ENCODE measurements at regions not wholly inside any gene's neighbourhood (a gene's known extent, or its start where the extent isn't known, plus 50 kb on each side); places are given as distances from the start of the nearest gene placed in this dataset.

DNA sequence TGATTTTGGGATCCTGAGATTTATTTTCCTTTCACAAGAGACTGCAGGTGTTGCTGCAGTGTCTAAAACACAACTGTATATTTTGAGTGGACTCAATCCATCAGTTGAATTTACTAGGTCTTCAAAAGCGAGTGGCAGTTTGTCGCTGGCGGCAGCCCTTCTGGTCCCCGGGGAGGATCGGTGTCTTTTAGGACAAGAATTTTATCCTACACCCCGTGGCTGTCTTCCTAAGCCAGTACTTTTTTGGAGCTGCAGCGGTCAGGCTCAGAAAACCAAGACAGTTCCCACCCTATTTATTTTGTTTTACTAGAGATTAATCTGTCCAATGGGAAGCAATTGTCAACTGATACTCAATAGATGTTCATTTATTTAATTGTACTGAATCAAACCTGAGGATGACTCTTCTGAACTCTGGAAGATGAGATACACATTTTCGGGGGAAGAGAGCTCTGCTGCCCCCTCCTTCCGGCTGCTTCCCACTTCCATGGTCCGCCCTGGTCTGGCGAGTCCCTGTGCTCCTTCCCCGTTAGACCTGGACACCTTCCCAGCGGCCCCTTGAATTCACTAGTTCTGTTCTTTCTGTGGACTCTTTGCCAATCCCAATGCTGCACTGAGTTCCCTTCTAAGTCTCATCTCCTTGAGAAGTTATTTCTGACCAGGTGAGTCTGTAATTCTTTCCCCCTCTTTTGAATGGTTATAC lies 90.6 kb downstream of the ERMARD start:
- Mint-ChIP-seq H3K36me3 (ENCODE audit: low read depth) (no peaks in the 10 kb centered on the region), H3K4me3 (no peak overlapping the region), H3K27me3 (ENCODE audit: low read depth) (no peaks in the 10 kb centered on the region), H3K4me1 (ENCODE audit: low read depth) (no peaks in the 10 kb centered on the region), H3K9me3 (no peaks in the 10 kb centered on the region), H3K27ac (no peak overlapping the region)
- DNase-seq (ENCODE audit: low spot score), result no peak

DNA sequence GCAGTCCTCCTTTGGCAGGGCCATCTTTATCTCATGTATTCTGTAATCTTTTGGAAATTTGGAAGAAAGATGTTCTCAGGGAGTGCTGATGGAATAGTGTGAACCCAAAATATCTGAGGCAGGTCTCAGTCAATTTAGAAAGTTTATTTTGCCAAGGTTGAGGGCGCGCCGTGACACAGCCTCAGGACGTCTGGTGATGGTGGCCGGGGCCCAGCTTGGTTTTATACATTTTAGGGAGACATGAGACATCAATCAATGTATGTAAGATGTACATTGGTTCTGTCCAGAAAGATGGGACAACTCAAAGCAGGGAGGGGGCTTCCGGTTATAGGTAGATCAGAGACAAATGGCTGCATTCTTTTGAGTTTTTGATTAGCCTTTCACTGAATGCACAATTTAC lies 89.8 kb downstream of the ERMARD start:
- H3K4me3 Mint-ChIP-seq, result no peak overlapping the region

DNA sequence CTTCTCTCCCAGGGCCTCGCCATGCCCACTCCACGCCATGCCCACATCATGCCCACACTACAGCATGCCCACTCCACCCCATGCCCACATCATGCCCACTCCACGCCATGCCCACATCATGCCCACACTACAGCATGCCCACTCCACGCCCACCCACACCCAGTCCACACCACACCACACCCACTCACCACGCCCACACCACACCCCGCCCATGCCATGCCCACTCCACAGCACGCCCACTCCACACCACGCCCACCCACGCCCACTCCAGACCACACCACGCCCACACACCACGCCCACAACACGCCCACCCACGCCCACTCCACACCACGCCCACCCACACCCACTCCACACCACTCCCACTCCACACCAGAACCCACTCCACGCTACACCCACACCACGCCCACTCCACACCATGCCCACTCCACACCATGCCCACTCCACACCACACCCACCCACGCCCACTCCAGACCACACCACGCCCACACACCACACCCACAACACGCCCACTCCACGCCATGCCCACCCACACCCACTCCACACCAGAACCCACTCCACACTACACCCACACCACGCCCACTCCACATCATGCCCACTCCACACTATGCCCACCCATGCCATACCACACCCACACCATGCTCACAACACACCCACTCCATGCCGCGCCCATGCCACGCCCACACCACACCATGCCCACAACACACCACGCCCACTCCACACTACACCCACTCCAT lies 88.6 kb downstream of the ERMARD start:
- Mint-ChIP-seq H3K36me3 (ENCODE audit: low read depth) (no peaks in the 10 kb centered on the region), H3K27me3 (ENCODE audit: low read depth) (peaks cover 11% of the 10 kb centered on the region), H3K27ac (no peak overlapping the region), H3K4me1 (ENCODE audit: low read depth) (no peaks in the 10 kb centered on the region), H3K4me3 (no peak overlapping the region), H3K9me3 (no peaks in the 10 kb centered on the region)
- DNase-seq (ENCODE audit: low spot score), result no peak

More for the DNA sequence above, 89.8 kb downstream of the ERMARD start:
- Mint-ChIP-seq H3K36me3 (ENCODE audit: low read depth) (no peaks in the 10 kb centered on the region), H3K27me3 (ENCODE audit: low read depth) (peaks cover under 1% of the 10 kb centered on the region), H3K27ac (no peak overlapping the region), H3K4me1 (ENCODE audit: low read depth) (no peaks in the 10 kb centered on the region), H3K9me3 (no peaks in the 10 kb centered on the region)
- no peak for DNase-seq (ENCODE audit: low spot score)

GRCh38 chr6:169839493-169839892 lies 88.1 kb downstream of the ERMARD start:
- H3K9me3 Mint-ChIP-seq, result no peaks in the 10 kb centered on the region
- no peaks in the 10 kb centered on the region for H3K4me1 Mint-ChIP-seq (ENCODE audit: low read depth)
- H3K27me3 Mint-ChIP-seq (ENCODE audit: low read depth), result peaks cover 13% of the 10 kb centered on the region
- DNase-seq (ENCODE audit: low spot score), result no peak
- no peaks in the 10 kb centered on the region for H3K36me3 Mint-ChIP-seq (ENCODE audit: low read depth)
- H3K27ac Mint-ChIP-seq, result no peak overlapping the region
- H3K4me3 Mint-ChIP-seq, result no peak overlapping the region

- H3K9me3 Mint-ChIP-seq, result no peaks in the 10 kb centered on the region
- H3K4me3 Mint-ChIP-seq, result no peak overlapping the region
- no peaks in the 10 kb centered on the region for H3K4me1 Mint-ChIP-seq (ENCODE audit: low read depth)
- H3K27me3 Mint-ChIP-seq (ENCODE audit: low read depth), result peaks cover 14% of the 10 kb centered on the region
- no peaks in the 10 kb centered on the region for H3K36me3 Mint-ChIP-seq (ENCODE audit: low read depth)
- no peak overlapping the region for H3K27ac Mint-ChIP-seq
- no peak for DNase-seq (ENCODE audit: low spot score)
Measured at GRCh38 chr6:169839029-169839481, 87.6 kb downstream of the ERMARD start.

DNA sequence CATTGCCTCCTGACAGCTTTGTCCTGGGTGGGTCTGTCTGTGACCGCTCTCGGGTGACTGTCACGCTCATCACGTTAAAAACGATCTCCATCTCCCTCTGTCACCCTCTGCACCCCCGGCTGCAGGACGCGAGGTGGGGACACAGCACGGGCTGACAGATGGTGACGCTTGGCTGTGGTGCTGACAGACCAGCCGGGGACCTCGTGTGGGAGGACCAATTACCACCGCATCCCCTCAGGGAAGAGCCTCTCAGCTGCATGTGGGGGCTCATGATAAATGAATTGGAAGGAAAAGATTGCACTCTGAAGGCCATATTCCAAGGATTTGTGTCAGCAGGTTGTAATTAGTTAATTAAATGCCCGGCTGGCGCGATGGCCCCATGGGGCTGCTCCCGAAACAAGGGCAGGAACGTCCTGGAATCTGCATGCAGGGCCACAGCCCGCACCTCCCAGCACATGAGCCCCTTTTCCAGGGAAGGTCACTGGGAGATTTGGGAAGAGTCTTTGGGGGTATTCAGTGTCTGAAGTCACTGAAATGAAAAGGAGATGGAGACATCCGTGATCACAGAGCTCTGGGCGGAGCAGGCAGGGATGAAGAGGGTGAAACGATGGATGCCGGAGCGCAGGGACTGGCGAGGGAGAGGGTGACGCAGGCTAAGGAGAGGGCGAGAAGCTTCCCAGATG lies 87.1 kb downstream of the ERMARD start:
- Mint-ChIP-seq H3K9me3 (no peaks in the 10 kb centered on the region), H3K36me3 (ENCODE audit: low read depth) (no peaks in the 10 kb centered on the region), H3K27me3 (ENCODE audit: low read depth) (peaks cover 19% of the 10 kb centered on the region), H3K4me3 (no peak overlapping the region), H3K27ac (no peak overlapping the region), H3K4me1 (ENCODE audit: low read depth) (no peaks in the 10 kb centered on the region)
- no peak for DNase-seq (ENCODE audit: low spot score)

- no peaks in the 10 kb centered on the region for H3K36me3 Mint-ChIP-seq (ENCODE audit: low read depth)
- no peak overlapping the region for H3K4me3 Mint-ChIP-seq
- no peak for DNase-seq (ENCODE audit: low spot score)
- H3K27ac Mint-ChIP-seq, result no peak overlapping the region
- H3K27me3 Mint-ChIP-seq (ENCODE audit: low read depth), result peaks cover 26% of the 10 kb centered on the region
- H3K9me3 Mint-ChIP-seq, result no peaks in the 10 kb centered on the region
- H3K4me1 Mint-ChIP-seq (ENCODE audit: low read depth), result no peaks in the 10 kb centered on the region
Measured at GRCh38 chr6:169837529-169838250, 86.3 kb downstream of the ERMARD start.

DNA sequence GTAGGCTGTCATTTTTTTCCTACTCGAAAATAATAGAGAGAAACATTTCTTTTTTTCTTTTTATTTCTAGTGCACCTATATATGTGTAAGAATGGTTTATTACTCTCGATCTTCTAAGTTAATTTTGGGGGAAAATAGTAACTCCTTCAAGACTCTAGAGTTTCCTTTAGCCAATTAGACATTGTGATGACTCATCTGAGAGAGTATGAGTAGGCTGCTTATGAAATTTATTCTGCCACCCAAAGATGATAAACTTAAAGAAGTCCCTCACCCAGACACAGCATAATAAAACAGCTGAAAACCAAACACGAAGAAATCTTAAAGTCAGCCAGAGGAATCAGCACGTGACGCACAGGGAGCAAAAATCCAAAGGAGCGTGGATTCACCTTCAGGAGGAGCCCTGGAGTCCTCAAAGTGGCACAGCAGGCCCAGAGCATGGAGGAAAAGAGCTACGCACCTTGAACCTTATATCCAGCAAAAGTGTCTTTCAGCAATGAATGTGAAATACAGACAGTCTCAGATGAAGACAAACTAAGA lies 81.9 kb downstream of the ERMARD start:
- no peak for DNase-seq (ENCODE audit: low spot score)
- H3K4me3 Mint-ChIP-seq, result no peak overlapping the region
- no peak overlapping the region for H3K27ac Mint-ChIP-seq
- peaks cover 32% of the 10 kb centered on the region for H3K27me3 Mint-ChIP-seq (ENCODE audit: low read depth)
- H3K9me3 Mint-ChIP-seq, result no peaks in the 10 kb centered on the region
- peaks cover 1% of the 10 kb centered on the region for H3K4me1 Mint-ChIP-seq (ENCODE audit: low read depth)
- no peaks in the 10 kb centered on the region for H3K36me3 Mint-ChIP-seq (ENCODE audit: low read depth)

DNA sequence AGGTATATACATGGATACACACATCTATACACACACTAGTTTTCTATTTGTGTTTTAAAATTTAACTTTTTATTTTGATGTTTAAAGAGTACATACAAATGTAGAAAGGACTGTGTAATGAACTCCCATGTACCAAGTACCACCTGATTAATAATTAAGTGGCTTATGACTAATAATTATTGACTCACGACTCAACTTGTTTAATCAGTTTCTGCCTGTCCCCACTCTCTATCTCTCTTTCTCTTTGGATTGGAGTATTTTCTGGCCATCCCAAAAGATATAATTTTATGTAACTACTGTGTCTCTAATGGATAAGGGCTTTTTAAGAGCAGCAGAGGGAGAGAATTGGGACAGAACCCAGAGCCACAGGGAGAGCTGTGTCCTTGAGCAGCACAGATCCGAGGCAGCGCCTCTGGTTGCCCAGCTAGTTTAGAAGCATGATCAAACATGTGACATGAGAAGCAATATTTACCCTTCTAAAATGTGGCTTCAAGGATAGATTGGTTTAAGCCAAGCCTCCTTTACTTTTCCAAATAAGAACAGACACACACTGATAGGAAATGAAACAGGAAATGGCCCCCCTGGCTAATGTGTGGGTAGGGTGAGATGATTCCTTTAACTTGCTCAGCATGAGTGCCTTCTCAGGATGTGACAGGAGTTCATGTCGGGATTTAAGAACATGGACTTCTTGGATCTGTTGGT lies 81.0 kb downstream of the ERMARD start:
- DNase-seq (ENCODE audit: low spot score), result no peak
- no peak overlapping the region for H3K4me3 Mint-ChIP-seq
- no peak overlapping the region for H3K27ac Mint-ChIP-seq
- H3K27me3 Mint-ChIP-seq (ENCODE audit: low read depth), result peaks cover 32% of the 10 kb centered on the region
- H3K4me1 Mint-ChIP-seq (ENCODE audit: low read depth), result peaks cover 1% of the 10 kb centered on the region
- H3K9me3 Mint-ChIP-seq, result no peaks in the 10 kb centered on the region
- no peaks in the 10 kb centered on the region for H3K36me3 Mint-ChIP-seq (ENCODE audit: low read depth)

GRCh38 chr6:169831450-169832246 lies 80.2 kb downstream of the ERMARD start:
- Mint-ChIP-seq H3K27me3 (ENCODE audit: low read depth) (peaks cover 32% of the 10 kb centered on the region), H3K36me3 (ENCODE audit: low read depth) (no peaks in the 10 kb centered on the region), H3K9me3 (no peaks in the 10 kb centered on the region), H3K27ac (no peak overlapping the region), H3K4me1 (ENCODE audit: low read depth) (peaks cover 1% of the 10 kb centered on the region), H3K4me3 (no peak overlapping the region)
- peak; percentile 53 for DNase-seq (ENCODE audit: low spot score)

Measured in T-helper 2 cell treated with Interferon-gamma antibody and Interleukin-4, amounts not matched to agents 5 μg/mL and 100 μg/mL, for 36 hours (primary cell).